CD4-positive, CD25-positive, alpha-beta regulatory T cell (primary cell): ENCODE measurements at regions not wholly inside any gene's neighbourhood (a gene's known extent, or its start where the extent isn't known, plus 50 kb on each side); places are given as distances from the start of the nearest gene placed in this dataset.

Source experiments
- ATAC-seq, 2 donors: fragments of 150-1000 bp; cut with Tn5 transposase; one replicate each; pipeline ENCODE4 v1.10.0; 2021; ENCODE audit warnings: low read depth in 2 of 2, moderate number of reproducible peaks in 2 of 2, moderate library complexity in 1 of 2
- DNase-seq, 3 donors: peaks; one replicate each; pipeline versions ENCODE4 v3.0.0 to v3.0.0-alpha.2; 2012 to 2022; ENCODE audit warnings: mixed read lengths in 1 of 3
- H3K27ac ChIP-seq: one replicate; pipeline ENCODE4 v1.7.0; 2013; ENCODE audit warnings: mild to moderate bottlenecking, low read length; ENCODE audit not compliant: insufficient read depth, poor library complexity, severe bottlenecking
- H3K27me3 ChIP-seq: one replicate; pipeline ENCODE4 v1.7.0; 2013; ENCODE audit warnings: low read length; ENCODE audit not compliant: control insufficient read depth, insufficient read depth
- H3K36me3 ChIP-seq: one replicate; pipeline ENCODE4 v1.7.0; 2013; ENCODE audit warnings: mild to moderate bottlenecking, low read length, moderate library complexity; ENCODE audit not compliant: control insufficient read depth, insufficient read depth
- H3K4me1 ChIP-seq: 2 replicates; pipeline ENCODE4 v1.7.0; 2013; ENCODE audit warnings: mild to moderate bottlenecking, low read length; ENCODE audit not compliant: insufficient read depth, control insufficient read depth, poor library complexity, severe bottlenecking
- H3K4me3 ChIP-seq: one replicate; pipeline ENCODE4 v1.7.0; 2013; ENCODE audit warnings: low read depth, mild to moderate bottlenecking, low read length, moderate library complexity
- H3K9me3 ChIP-seq, 2 experiments: 1 replicate in 1 of 2; 2 replicates in 1 of 2; pipeline ENCODE4 v1.7.0; 2013; ENCODE audit warnings: low read length in 2 of 2, mild to moderate bottlenecking in 1 of 2, moderate library complexity in 1 of 2; ENCODE audit not compliant: control insufficient read depth in 2 of 2
- H3K27ac Mint-ChIP-seq, 3 donors: one replicate each; pipeline ENCODE4 v1.8.0; 2020 to 2022; ENCODE audit warnings: mild to moderate bottlenecking in 3 of 3, mixed read lengths in 3 of 3, moderate library complexity in 2 of 3
- H3K27me3 Mint-ChIP-seq: one replicate; pipeline ENCODE4 v1.8.0; 2022; ENCODE audit warnings: mild to moderate bottlenecking, mixed read lengths
- H3K36me3 Mint-ChIP-seq: one replicate; pipeline ENCODE4 v1.8.0; 2020; ENCODE audit warnings: mixed read lengths
- H3K4me1 Mint-ChIP-seq, 4 donors: one replicate each; pipeline ENCODE4 v1.8.0; 2020 to 2022; ENCODE audit warnings: mixed read lengths in 4 of 4, mild to moderate bottlenecking in 1 of 4
- H3K4me3 Mint-ChIP-seq, 4 donors: one replicate each; pipeline ENCODE4 v1.8.0; 2020 to 2022; ENCODE audit warnings: mild to moderate bottlenecking in 4 of 4, mixed read lengths in 4 of 4, moderate library complexity in 3 of 4
- H3K9me3 Mint-ChIP-seq, 7 donors: one replicate each; pipeline ENCODE4 v1.8.0; 2020 to 2022; ENCODE audit warnings: mixed read lengths in 7 of 7, mild to moderate bottlenecking in 3 of 7, moderate library complexity in 2 of 7

- H3K27me3 ChIP-seq = no peaks in the 10 kb centered on the region
- no peak overlapping the region for H3K4me3 ChIP-seq
- Mint-ChIP-seq H3K4me3 (no peak overlapping the region), H3K27ac (no peak overlapping the region), H3K4me1 (no peaks in the 10 kb centered on the region), H3K27me3 (no peaks in the 10 kb centered on the region), H3K36me3 (no peaks in the 10 kb centered on the region), H3K9me3 (peaks cover 0 to 4% (median 2%) of the 10 kb centered on the region in 7 donors)
- H3K27ac ChIP-seq = no peak overlapping the region
- H3K4me1 ChIP-seq = no peaks in the 10 kb centered on the region
- ATAC-seq = no peak
- H3K36me3 ChIP-seq = no peaks in the 10 kb centered on the region
- no peaks in the 10 kb centered on the region for H3K9me3 ChIP-seq
- DNase-seq = no peak
Observed at GRCh38 chr2:2747797-2748301, 416.8 kb upstream of the MYT1L start.

GRCh38 chr2:2746731-2747130, 415.7 kb upstream of the MYT1L start:
- no peaks in the 10 kb centered on the region for H3K36me3 Mint-ChIP-seq
- Histone ChIP-seq H3K4me1 (no peaks in the 10 kb centered on the region), H3K36me3 (no peaks in the 10 kb centered on the region), H3K27me3 (no peaks in the 10 kb centered on the region), H3K9me3 (no peaks in the 10 kb centered on the region), H3K27ac (no peak overlapping the region), H3K4me3 (no peak overlapping the region)
- peak overlapping the region in 1 of 3 donors; percentile 15 for H3K27ac Mint-ChIP-seq
- ATAC-seq (no peak), DNase-seq (no peak)
- no peaks in the 10 kb centered on the region for H3K4me1 Mint-ChIP-seq
- H3K27me3 Mint-ChIP-seq = no peaks in the 10 kb centered on the region
- peaks cover 0 to 2% (median 0%) of the 10 kb centered on the region in 7 donors for H3K9me3 Mint-ChIP-seq
- H3K4me3 Mint-ChIP-seq = no peak overlapping the region

DNA sequence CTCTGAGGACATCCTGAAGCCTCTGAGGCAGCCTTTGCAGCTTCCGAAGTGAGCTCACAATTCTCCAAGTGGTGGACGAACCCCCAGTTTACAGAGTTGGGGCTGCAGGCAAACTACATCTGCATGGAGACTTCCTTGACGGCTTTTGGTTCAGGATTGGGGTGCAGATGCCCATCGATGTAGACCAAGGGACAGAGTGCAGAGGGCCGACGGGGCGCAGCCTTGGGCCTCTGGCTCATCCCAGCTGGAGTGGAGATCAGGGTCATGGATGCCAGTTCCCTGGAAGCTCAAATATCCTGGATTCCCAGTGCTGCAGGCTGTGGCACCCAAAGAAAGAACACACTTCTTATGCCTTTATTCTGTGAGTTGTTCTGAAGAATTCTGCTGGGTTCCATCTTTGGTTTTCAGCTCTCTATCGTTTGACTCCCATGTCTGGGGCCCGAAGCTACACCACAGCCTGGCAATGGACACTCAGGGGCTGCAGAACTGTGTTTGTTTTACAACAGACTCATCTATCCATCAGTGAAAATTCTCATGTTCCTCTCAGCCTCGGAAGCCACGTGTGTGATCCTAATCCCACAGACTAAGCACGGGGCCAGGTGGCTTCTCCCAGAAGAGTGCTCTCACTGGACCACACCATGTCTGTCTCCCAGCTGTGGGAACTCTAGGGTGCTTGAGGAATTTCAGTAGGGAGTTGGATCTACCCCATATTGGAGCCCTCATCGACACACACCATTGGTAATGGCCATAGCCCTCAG, 414.1 kb upstream of the MYT1L start:
- no peaks in the 10 kb centered on the region for H3K4me1 ChIP-seq
- DNase-seq = no peak
- Mint-ChIP-seq H3K4me3 (no peak overlapping the region), H3K9me3 (peaks cover 0 to 5% (median 0%) of the 10 kb centered on the region in 7 donors), H3K27ac (no peak overlapping the region), H3K4me1 (no peaks in the 10 kb centered on the region), H3K36me3 (no peaks in the 10 kb centered on the region), H3K27me3 (no peaks in the 10 kb centered on the region)
- no peak for ATAC-seq
- no peaks in the 10 kb centered on the region for H3K9me3 ChIP-seq
- no peaks in the 10 kb centered on the region for H3K27me3 ChIP-seq
- H3K27ac ChIP-seq = no peak overlapping the region
- no peaks in the 10 kb centered on the region for H3K36me3 ChIP-seq
- H3K4me3 ChIP-seq = no peak overlapping the region

- Mint-ChIP-seq H3K4me1 (no peaks in the 10 kb centered on the region), H3K27me3 (no peaks in the 10 kb centered on the region), H3K9me3 (peaks cover 0 to 5% (median 0%) of the 10 kb centered on the region in 7 donors)
Observed at GRCh38 chr2:2744107-2744506, 413.0 kb upstream of the MYT1L start.

GRCh38 chr2:2743164-2743571, 412.1 kb upstream of the MYT1L start:
- Histone ChIP-seq H3K4me1 (no peaks in the 10 kb centered on the region), H3K27ac (no peak overlapping the region), H3K9me3 (no peaks in the 10 kb centered on the region), H3K36me3 (no peaks in the 10 kb centered on the region), H3K27me3 (no peaks in the 10 kb centered on the region), H3K4me3 (no peak overlapping the region)
- ATAC-seq = no peak
- Mint-ChIP-seq H3K27me3 (no peaks in the 10 kb centered on the region), H3K36me3 (no peaks in the 10 kb centered on the region), H3K9me3 (peaks cover 0 to 5% (median 0%) of the 10 kb centered on the region in 7 donors), H3K27ac (no peak overlapping the region), H3K4me3 (no peak overlapping the region), H3K4me1 (no peaks in the 10 kb centered on the region)
- DNase-seq = no peak

More at GRCh38 chr2:2744107-2744506, 413.0 kb upstream of the MYT1L start:
- Histone ChIP-seq H3K27ac (no peak overlapping the region), H3K36me3 (no peaks in the 10 kb centered on the region), H3K4me1 (no peaks in the 10 kb centered on the region), H3K27me3 (no peaks in the 10 kb centered on the region), H3K4me3 (no peak overlapping the region), H3K9me3 (no peaks in the 10 kb centered on the region)
- ATAC-seq (no peak), DNase-seq (no peak)
- Mint-ChIP-seq H3K36me3 (no peaks in the 10 kb centered on the region), H3K27ac (no peak overlapping the region), H3K4me3 (no peak overlapping the region)

DNA sequence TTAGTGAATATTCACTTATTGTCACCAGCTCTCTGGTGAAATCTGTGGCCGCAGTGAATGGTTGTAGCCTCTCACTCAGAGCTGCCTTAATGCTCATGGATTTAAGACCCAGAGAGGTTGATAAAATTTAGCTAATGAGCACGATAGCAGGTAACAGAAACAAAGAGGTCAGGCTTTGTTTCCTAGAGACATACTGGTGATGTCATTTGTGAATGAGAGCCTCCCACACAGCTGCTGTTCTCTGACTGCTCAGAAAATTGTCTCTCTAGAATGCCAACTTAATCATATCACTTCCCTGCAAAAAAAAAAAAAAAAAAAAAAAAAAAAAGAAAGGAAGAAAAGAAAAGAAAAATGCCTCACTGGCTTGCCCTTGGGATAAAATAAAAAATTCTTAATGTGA, 411.7 kb upstream of the MYT1L start:
- H3K4me3 Mint-ChIP-seq = no peak overlapping the region
- no peaks in the 10 kb centered on the region for H3K27me3 Mint-ChIP-seq
- Histone ChIP-seq H3K4me3 (no peak overlapping the region), H3K27me3 (no peaks in the 10 kb centered on the region), H3K27ac (no peak overlapping the region), H3K9me3 (no peaks in the 10 kb centered on the region), H3K4me1 (no peaks in the 10 kb centered on the region), H3K36me3 (no peaks in the 10 kb centered on the region)
- ATAC-seq (no peak), DNase-seq (no peak)
- no peak overlapping the region for H3K27ac Mint-ChIP-seq
- no peaks in the 10 kb centered on the region for H3K4me1 Mint-ChIP-seq
- H3K9me3 Mint-ChIP-seq = peaks cover 0 to 5% (median 0%) of the 10 kb centered on the region in 7 donors
- H3K36me3 Mint-ChIP-seq = no peaks in the 10 kb centered on the region

DNA sequence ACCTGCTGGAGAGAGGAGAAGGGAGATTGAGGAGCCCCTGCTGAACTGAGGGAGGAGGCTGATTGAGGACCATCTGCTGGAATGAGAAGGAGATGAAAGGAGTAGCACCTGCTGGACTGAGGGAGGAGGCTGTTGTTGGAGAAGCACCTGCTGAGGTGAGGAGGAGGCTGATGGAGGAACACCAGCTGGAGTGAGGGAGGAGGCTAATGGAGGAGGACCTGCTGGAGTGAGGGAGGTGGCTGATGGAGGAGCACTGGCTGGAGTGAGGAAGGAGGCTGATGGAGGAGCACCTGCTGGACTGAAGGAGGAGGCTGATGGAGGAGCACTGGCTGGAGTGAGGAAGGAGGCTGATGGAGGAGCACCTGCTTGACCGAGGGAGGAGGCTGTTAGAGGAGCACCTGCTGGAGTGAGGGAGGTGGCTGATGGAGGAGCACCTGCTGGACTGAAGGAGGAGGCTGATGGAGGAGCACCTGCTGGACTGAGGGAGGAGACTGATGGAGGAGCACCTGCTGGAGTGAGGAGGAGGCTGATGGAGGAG, 409.2 kb upstream of the MYT1L start:
- no peak for ATAC-seq
- H3K27ac ChIP-seq = no peak overlapping the region
- no peak overlapping the region for H3K27ac Mint-ChIP-seq
- H3K4me3 Mint-ChIP-seq = no peak overlapping the region
- no peak for DNase-seq
- no peaks in the 10 kb centered on the region for H3K36me3 Mint-ChIP-seq
- no peaks in the 10 kb centered on the region for H3K4me1 ChIP-seq
- H3K36me3 ChIP-seq = no peaks in the 10 kb centered on the region
- H3K27me3 Mint-ChIP-seq = no peaks in the 10 kb centered on the region
- peaks cover 0 to 5% (median 0%) of the 10 kb centered on the region in 7 donors for H3K9me3 Mint-ChIP-seq
- no peak overlapping the region for H3K4me3 ChIP-seq
- no peaks in the 10 kb centered on the region for H3K27me3 ChIP-seq
- H3K4me1 Mint-ChIP-seq = no peaks in the 10 kb centered on the region
- no peaks in the 10 kb centered on the region for H3K9me3 ChIP-seq
